Kidney epithelial cell (primary cell): ENCODE measurements at regions not wholly inside any gene's neighbourhood (a gene's known extent, or its start where the extent isn't known, plus 50 kb on each side); places are given as distances from the start of the nearest gene placed in this dataset.

Source experiments
- DNase-seq: peaks from one replicate; pipeline ENCODE4 v3.0.0-alpha.2; 2010; ENCODE audit warnings: low read depth
- H3K27me3 ChIP-seq: 2 replicates; pipeline ENCODE4 v1.6.0; 2011; ENCODE audit warnings: low read length; ENCODE audit not compliant: control insufficient read depth, insufficient read depth
- H3K36me3 ChIP-seq: 2 replicates; pipeline ENCODE4 v1.5.1; 2011; ENCODE audit warnings: low read length; ENCODE audit not compliant: control insufficient read depth, insufficient read depth
- H3K4me3 ChIP-seq: 2 replicates; pipeline ENCODE4 v1.5.1; 2011; ENCODE audit warnings: low read depth, mild to moderate bottlenecking, control low read depth, low read length
- TF ChIP-seq, protein P1 (sequence below): IDR thresholded peaks from 2 replicates; pipeline ENCODE4 v1.5.1; 2011; ENCODE audit warnings: mild to moderate bottlenecking, moderate library complexity, low read length, control low read depth, inconsistent platforms; ENCODE audit not compliant: insufficient read depth, poor library complexity, severe bottlenecking

DNA sequence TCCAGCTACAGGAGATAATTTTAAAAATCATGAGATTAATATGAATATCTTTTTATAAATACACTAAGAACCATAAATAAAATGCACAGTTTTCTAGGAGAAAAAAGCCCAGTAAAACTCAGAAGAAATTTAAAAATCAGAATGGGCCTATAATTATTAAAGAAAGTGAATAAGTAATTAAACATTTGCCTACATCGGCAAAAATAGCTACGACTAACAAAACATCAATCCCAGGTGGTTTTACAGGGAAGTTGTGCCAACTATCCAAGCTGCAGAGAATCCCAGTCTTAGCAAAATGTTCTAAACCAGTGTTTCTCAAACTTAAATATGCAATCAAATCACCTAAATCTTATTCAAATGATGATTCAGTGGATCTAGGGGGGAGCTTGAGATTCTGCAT, 180.0 kb downstream of the TRIM29 start:
- Histone ChIP-seq H3K36me3 (no peaks in the 10 kb centered on the region), H3K27me3 (no peaks in the 10 kb centered on the region)
- TF ChIP-seq, protein P1, sequence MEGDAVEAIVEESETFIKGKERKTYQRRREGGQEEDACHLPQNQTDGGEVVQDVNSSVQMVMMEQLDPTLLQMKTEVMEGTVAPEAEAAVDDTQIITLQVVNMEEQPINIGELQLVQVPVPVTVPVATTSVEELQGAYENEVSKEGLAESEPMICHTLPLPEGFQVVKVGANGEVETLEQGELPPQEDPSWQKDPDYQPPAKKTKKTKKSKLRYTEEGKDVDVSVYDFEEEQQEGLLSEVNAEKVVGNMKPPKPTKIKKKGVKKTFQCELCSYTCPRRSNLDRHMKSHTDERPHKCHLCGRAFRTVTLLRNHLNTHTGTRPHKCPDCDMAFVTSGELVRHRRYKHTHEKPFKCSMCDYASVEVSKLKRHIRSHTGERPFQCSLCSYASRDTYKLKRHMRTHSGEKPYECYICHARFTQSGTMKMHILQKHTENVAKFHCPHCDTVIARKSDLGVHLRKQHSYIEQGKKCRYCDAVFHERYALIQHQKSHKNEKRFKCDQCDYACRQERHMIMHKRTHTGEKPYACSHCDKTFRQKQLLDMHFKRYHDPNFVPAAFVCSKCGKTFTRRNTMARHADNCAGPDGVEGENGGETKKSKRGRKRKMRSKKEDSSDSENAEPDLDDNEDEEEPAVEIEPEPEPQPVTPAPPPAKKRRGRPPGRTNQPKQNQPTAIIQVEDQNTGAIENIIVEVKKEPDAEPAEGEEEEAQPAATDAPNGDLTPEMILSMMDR = no peak

DNA sequence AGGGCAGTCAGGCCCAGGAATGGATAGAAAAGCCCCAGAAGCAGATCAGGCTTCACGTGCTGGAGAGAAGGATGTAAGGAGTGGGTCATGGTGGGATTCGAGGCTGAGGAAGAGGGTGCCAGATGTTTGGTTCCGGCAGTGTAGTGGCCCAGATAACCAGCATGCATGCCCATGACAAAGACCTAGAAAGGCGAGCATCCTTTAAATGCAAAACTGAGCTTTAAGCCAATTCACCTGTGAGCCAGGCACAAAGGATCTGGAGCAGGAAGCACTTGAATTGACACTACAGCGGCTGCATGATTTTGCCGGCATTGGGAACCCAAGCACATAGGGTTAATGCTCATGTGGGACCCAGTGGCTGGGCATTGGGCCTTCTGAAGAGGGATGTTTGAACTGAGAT, 185.5 kb downstream of the TRIM29 start:
- TF ChIP-seq, protein P1 = no peak
- no peak overlapping the region for H3K4me3 ChIP-seq
- DNase-seq = no peak
- H3K36me3 ChIP-seq = no peaks in the 10 kb centered on the region
- H3K27me3 ChIP-seq = no peaks in the 10 kb centered on the region

More for the DNA sequence above, 180.0 kb downstream of the TRIM29 start:
- no peak overlapping the region for H3K4me3 ChIP-seq
- no peak for DNase-seq

DNA sequence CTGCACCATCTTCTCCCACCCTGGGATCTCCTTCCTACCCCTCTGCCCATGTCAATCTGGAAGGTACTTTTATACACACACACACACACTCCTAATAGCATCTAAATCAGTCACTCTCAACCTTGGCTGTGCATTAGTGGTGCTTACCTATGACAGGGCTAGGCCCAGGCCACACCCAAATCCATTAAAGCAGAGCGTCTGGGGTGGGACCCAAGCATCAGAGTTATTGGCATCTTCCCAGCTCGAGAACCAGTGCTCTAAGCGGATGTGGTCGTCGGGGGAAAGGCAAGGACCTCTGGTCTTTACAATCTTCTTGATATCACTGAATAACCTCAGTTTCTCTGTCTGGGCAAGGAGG, 194.6 kb downstream of the TRIM29 start:
- TF ChIP-seq, protein P1 = no peak
- Histone ChIP-seq H3K36me3 (no peaks in the 10 kb centered on the region), H3K4me3 (no peak overlapping the region), H3K27me3 (no peaks in the 10 kb centered on the region)
- DNase-seq = no peak

DNA sequence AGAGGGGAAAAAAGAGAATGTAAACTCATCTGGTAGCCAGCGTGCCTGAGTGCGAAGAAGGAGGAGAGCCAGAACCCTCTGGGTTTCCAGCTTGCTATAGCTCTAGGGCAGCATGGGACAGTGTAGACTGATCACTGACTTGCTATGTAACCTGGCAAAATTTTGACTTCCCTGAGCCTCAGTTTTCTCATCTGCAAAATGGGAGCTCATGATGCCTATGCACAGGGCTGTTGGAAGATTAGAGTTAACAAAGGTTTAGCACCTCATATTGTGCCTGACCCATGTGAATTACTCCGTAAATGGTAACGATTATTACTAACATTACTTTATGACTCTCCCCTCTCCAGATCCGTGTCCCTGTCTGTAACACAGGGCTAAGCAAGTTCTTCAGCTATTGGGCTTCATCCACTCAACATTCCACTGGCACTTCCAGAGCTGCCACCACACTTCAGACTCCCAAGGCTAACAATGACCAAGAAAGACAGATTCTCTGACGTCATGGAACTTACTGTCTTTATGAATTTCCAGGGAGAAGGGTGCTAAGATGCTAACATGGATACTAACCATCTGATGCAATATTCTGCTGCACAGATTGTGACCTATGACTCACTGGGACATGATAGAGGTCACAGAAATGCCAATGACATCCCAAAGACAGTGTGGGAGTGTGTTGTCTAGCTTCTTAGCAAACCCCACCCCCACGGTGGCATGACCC, 195.2 kb downstream of the TRIM29 start:
- H3K4me3 ChIP-seq = no peak overlapping the region
- TF ChIP-seq, protein P1 = no peak
- DNase-seq = no peak

DNA sequence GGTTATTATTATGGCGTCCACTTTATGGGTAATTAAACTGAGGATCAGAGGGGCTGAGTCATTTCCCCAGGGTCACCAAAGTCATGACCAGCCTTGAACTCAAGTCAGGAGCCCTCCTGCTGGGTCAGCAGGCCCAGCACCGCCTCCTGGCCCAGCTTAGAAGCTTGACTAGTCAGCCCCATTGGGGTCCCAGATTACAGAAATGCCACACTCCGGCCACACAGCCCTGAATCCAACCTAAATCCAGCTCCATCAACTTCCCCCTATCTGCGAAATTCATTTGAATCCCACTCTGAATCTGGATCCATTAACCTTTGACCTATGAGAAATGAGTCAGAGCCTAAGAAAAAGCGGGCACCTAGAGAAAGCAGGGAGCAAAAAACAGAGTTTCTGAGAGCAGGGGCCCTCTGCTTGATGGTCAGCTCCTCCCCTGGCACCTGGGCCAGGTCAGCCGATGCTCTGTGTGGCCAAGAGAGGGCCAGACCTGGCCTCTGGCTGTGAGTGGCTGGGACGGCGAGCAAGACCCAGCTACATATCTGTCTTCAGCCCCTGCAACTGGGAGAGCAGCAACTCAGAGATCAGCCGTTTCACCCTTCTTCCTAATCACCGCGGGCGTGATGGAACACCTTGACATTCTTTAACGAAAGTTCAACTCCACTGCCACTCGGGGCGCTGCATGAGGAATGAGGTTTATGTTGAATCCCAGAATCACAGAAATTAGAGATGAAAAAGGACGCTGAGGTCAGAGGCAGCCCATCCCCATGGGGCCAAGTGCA, 196.1 kb downstream of the TRIM29 start:
- no peak for DNase-seq
- H3K27me3 ChIP-seq = no peaks in the 10 kb centered on the region
- no peak overlapping the region for H3K4me3 ChIP-seq
- TF ChIP-seq, protein P1 = no peak
- no peaks in the 10 kb centered on the region for H3K36me3 ChIP-seq

More for the DNA sequence above, 195.2 kb downstream of the TRIM29 start:
- no peaks in the 10 kb centered on the region for H3K36me3 ChIP-seq
- H3K27me3 ChIP-seq = no peaks in the 10 kb centered on the region

DNA sequence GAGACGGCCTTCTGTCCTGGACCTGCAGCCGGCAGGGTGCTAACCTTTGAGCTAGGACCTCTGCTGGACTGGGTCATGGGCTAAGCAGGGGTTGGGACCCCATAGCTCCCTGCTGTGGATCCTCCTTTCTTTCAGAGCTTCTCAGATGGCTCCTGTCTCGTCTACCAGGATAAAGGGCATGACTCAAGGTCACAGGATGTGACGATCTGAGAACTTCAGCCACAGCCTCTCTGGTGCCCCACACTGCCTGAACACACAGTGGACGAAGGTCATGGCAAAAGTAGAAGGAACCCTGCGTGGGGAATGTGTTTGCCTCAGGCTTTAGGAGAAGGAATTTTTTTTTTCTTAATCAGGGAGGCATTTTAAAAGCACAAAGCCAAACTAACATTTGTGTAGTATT, 196.7 kb downstream of the TRIM29 start:
- no peaks in the 10 kb centered on the region for H3K36me3 ChIP-seq
- H3K4me3 ChIP-seq = no peak overlapping the region
- no peaks in the 10 kb centered on the region for H3K27me3 ChIP-seq
- DNase-seq = no peak
- TF ChIP-seq, protein P1 = no peak
